Neural cell (in vitro differentiated cells): ENCODE measurements at regions not wholly inside any gene's neighbourhood (a gene's known extent, or its start where the extent isn't known, plus 50 kb on each side); places are given as distances from the start of the nearest gene placed in this dataset.

ENCODE experiments used
- CTCF ChIP-seq: fragments of 450-650 bp; IDR thresholded peaks from 2 replicates; pipeline ENCODE4 v1.5.1; 2014; ENCODE audit warnings: antibody characterized with exemption, mild to moderate bottlenecking, moderate library complexity; ENCODE audit not compliant: poor library complexity, severe bottlenecking
- POLR2AphosphoS5 ChIP-seq: IDR thresholded peaks from 2 replicates; pipeline ENCODE4 v1.6.1; 2012
- REST ChIP-seq: IDR thresholded peaks from 2 replicates; pipeline ENCODE4 v1.6.1; 2012; ENCODE audit warnings: borderline replicate concordance
- TAF1 ChIP-seq: IDR thresholded peaks from 2 replicates; pipeline ENCODE4 v1.6.1; 2012; ENCODE audit warnings: low read depth

- TF ChIP-seq POLR2AphosphoS5 (no peak), REST (no peak), CTCF (no peak), TAF1 (no peak)
These were observed 196.0 kb upstream of the FZD8 start for GRCh38 chr10:35838054-35838453.
